GM12878 (cell line): ENCODE measurements at regions not wholly inside any gene's neighbourhood (a gene's known extent, or its start where the extent isn't known, plus 50 kb on each side); places are given as distances from the start of the nearest gene placed in this dataset.

Experiments
- ATAC-seq: fragments of 200-7000 bp; cut with Tn5 transposase; 3 replicates; pipeline ENCODE4 v1.9.1; 2020; ENCODE audit warnings: mild to moderate bottlenecking, moderate library complexity
- BruUV-seq: library from RNA; stranded (reverse); fragments of 400-500 nt; replicated peaks from 2 replicates; lab custom pipeline; 2021; lab: Mats Ljungman, UMichigan
- CTCF ChIA-PET: fragments of 300-600 bp; sonication (Branson Sonifier 250); formaldehyde crosslinking; extraction: SDS; loops from one replicate; lab custom pipeline; 2021; ENCODE audit warnings: inconsistent platforms; lab: Yijun Ruan, JAX
- POLR2A ChIA-PET: fragments of 350-600 bp; formaldehyde crosslinking; extraction: SDS; loops from one replicate; lab custom pipeline; 2021; ENCODE audit warnings: inconsistent platforms; lab: Charles Lee
- RAD21 ChIA-PET: fragments of 300-600 bp; sonication (Branson Sonifier 250); formaldehyde crosslinking; loops from one replicate; lab custom pipeline; 2023; ENCODE audit warnings: antibody characterized with exemption; ENCODE audit not compliant: unreplicated experiment; lab: Charles Lee
- SMC1A ChIA-PET: fragments of 300-600 bp; sonication (Branson Sonifier 250); formaldehyde crosslinking; loops from one replicate; lab custom pipeline; 2023; ENCODE audit not compliant: unreplicated experiment, uncharacterized antibody; lab: Charles Lee
- DNase-seq: peaks from one replicate; pipeline ENCODE4 v3.0.0-alpha.2; 2011; ENCODE audit warnings: low read depth, low spot score
- FAIRE-seq: peaks from 3 replicates; lab custom pipeline; 2011; peaks lifted over from hg19 to GRCh38; lab: Jason Lieb, UNC
- H2AFZ ChIP-seq: 2 replicates; pipeline ENCODE4 v1.6.0; 2011; ENCODE audit warnings: low read depth, low read length, control low read depth; ENCODE audit not compliant: control insufficient read depth
- H3K27ac ChIP-seq: 2 replicates; pipeline ENCODE4 v1.5.1; 2011; ENCODE audit warnings: control low read depth; ENCODE audit not compliant: control insufficient read depth, insufficient read depth
- H3K27me3 ChIP-seq, 2 experiments: replicated peaks in 1 of 2; 2 replicates each; pipeline versions ENCODE4 v1.6.0 to v1.6.1; 2011; ENCODE audit warnings: low read length in 1 of 2; ENCODE audit not compliant: control insufficient read depth in 2 of 2, insufficient read depth in 2 of 2
- H3K36me3 ChIP-seq, 2 experiments: 2 replicates each; pipeline ENCODE4 v1.5.1; 2011; ENCODE audit warnings: low read length in 1 of 2; ENCODE audit not compliant: control insufficient read depth in 2 of 2, insufficient read depth in 2 of 2
- H3K4me1 ChIP-seq: 2 replicates; pipeline ENCODE4 v1.6.1; 2011; ENCODE audit warnings: mild to moderate bottlenecking, low read length, moderate library complexity, mixed read lengths; ENCODE audit not compliant: control insufficient read depth, insufficient read depth
- H3K4me2 ChIP-seq: 2 replicates; pipeline ENCODE4 v1.6.0; 2011; ENCODE audit warnings: control low read depth; ENCODE audit not compliant: control insufficient read depth, insufficient read depth
- H3K4me3 ChIP-seq: fragments of 200-600 bp; sonication (generic); 2 replicates; pipeline ENCODE4 v1.5.1; 2016
- H3K79me2 ChIP-seq: 2 replicates; pipeline ENCODE4 v1.6.0; 2011; ENCODE audit warnings: low read length; ENCODE audit not compliant: control insufficient read depth, insufficient read depth
- H3K9ac ChIP-seq: 2 replicates; pipeline ENCODE4 v1.8.0; 2011; ENCODE audit warnings: low read length, control low read depth, mixed read lengths; ENCODE audit not compliant: control insufficient read depth, insufficient read depth
- H3K9me3 ChIP-seq: replicated peaks from 3 replicates; pipeline ENCODE4 v1.5.1; 2011; ENCODE audit warnings: mild to moderate bottlenecking, low read length; ENCODE audit not compliant: control insufficient read depth, insufficient read depth
- H4K20me1 ChIP-seq: 2 replicates; pipeline ENCODE4 v1.6.0; 2011; ENCODE audit not compliant: control insufficient read depth, insufficient read depth
- CBX5 ChIP-seq: sonication (generic); IDR thresholded peaks from 2 replicates; pipeline ENCODE4 v1.6.1; 2016; ENCODE audit warnings: low read depth, moderate library complexity, mild to moderate bottlenecking, inconsistent platforms
- EP300 ChIP-seq, 2 experiments: fragments of 150-350 bp in 1 of 2; IDR thresholded peaks; 2 replicates each; pipeline ENCODE4 v1.6.1; 2011 to 2012; ENCODE audit warnings: low read depth in 2 of 2, low read length in 2 of 2, borderline replicate concordance in 1 of 2, improper control_type of control experiment in 1 of 2, inconsistent platforms in 1 of 2; ENCODE audit not compliant: control insufficient read depth in 1 of 2
- HCFC1 ChIP-seq: fragments of 150-350 bp; IDR thresholded peaks from 2 replicates; pipeline ENCODE4 v1.6.1; 2014; ENCODE audit warnings: low read length
- IKZF2 ChIP-seq, 2 experiments: fragments of 450-650 bp; IDR thresholded peaks; 2 replicates each; pipeline ENCODE4 v1.6.1; 2017; ENCODE audit warnings: mild to moderate bottlenecking in 2 of 2, moderate library complexity in 2 of 2
- IRF4 ChIP-seq: IDR thresholded peaks from 2 replicates; pipeline ENCODE4 v1.6.1; 2011; ENCODE audit warnings: low read depth, low read length
- JUND ChIP-seq: IDR thresholded peaks from 2 replicates; pipeline ENCODE4 v1.6.1; 2012; ENCODE audit warnings: low read depth, mild to moderate bottlenecking, low read length, improper control_type of control experiment, moderate library complexity
- NFIC ChIP-seq: IDR thresholded peaks from 2 replicates; pipeline ENCODE4 v1.6.1; 2012; ENCODE audit warnings: low read depth, mild to moderate bottlenecking, inconsistent platforms, low read length, moderate library complexity
- NR2C2 ChIP-seq: IDR thresholded peaks from 2 replicates; pipeline ENCODE4 v1.6.1; 2011; ENCODE audit warnings: borderline replicate concordance, low read depth; ENCODE audit not compliant: control insufficient read depth, insufficient read length
- PAX8 ChIP-seq: fragments of 450-650 bp; IDR thresholded peaks from 2 replicates; pipeline ENCODE4 v1.6.1; 2017; ENCODE audit warnings: mild to moderate bottlenecking, moderate library complexity
- PML ChIP-seq: IDR thresholded peaks from 2 replicates; pipeline ENCODE4 v1.6.1; 2012; ENCODE audit warnings: low read length, inconsistent platforms
- RBBP5 ChIP-seq: fragments of 200-600 bp; sonication (generic); conservative IDR thresholded peaks from 2 replicates; pipeline ENCODE4 v1.6.1; 2016
- TCF3 ChIP-seq: IDR thresholded peaks from 2 replicates; pipeline ENCODE4 v1.6.1; 2012; ENCODE audit warnings: low read depth, mild to moderate bottlenecking, low read length, borderline replicate concordance; ENCODE audit not compliant: insufficient read depth
- USF1 ChIP-seq: IDR thresholded peaks from 2 replicates; pipeline ENCODE4 v1.6.1; 2011; ENCODE audit warnings: borderline replicate concordance, low read depth, mild to moderate bottlenecking, moderate library complexity, mixed read lengths, low read length; ENCODE audit not compliant: insufficient read depth; ENCODE audit errors: extremely low read length
- WRNIP1 ChIP-seq: IDR thresholded peaks from 2 replicates; pipeline ENCODE4 v1.6.1; 2011; ENCODE audit warnings: low read depth, low read length, improper control_type of control experiment, borderline replicate concordance
- WGBS: methylation state at CpG from one replicate; pipeline ENCODE4 v1.1.6; 2016; ENCODE audit warnings: low lambda C conversion rate; ENCODE audit not compliant: insufficient replicate concordance, insufficient coverage; ENCODE audit errors: missing lambda C conversion rate; 5-methylcytosine and 5-hydroxymethylcytosine counted together
- in situ Hi-C: fragments of 300-500 bp; cut with MboI; formaldehyde crosslinking; loops from 9 replicates; pipeline ENCODE4 v1.14.3; 2018; ENCODE audit warnings: mixed read lengths
- intact Hi-C: fragments of 100-400 bp; cut with micrococcal nuclease; formaldehyde crosslinking; loops from one replicate; pipeline ENCODE4 v1.14.2; 2022; ENCODE audit not compliant: unreplicated experiment
- TF ChIP-seq, protein P1 (sequence below): IDR thresholded peaks from 2 replicates; pipeline ENCODE4 v1.6.1; 2012; ENCODE audit warnings: improper control_type of control experiment, low read depth, low read length; ENCODE audit not compliant: insufficient replicate concordance
- TF ChIP-seq, protein P2 (sequence below): fragments of 450-650 bp; IDR thresholded peaks from 2 replicates; pipeline ENCODE4 v1.6.1; 2017; ENCODE audit warnings: mild to moderate bottlenecking
- TF ChIP-seq, protein P3 (sequence below): fragments of 450-650 bp; IDR thresholded peaks from 2 replicates; pipeline ENCODE4 v1.6.1; 2016; ENCODE audit warnings: mild to moderate bottlenecking

GRCh38 chr16:54467398-54467797 is 180.8 kb upstream of the IRX3 start:
- CTCF ChIA-PET: no interaction called here
- Histone ChIP-seq H3K79me2 (no peaks in the 10 kb centered on the region), H3K4me3 (no peak overlapping the region), H3K4me2 (no peak overlapping the region), H3K4me1 (no peaks in the 10 kb centered on the region), H3K9me3 (no peaks in the 10 kb centered on the region), H3K9ac (no peak overlapping the region), H3K27ac (no peak overlapping the region), H2AFZ (no peak overlapping the region), H4K20me1 (no peaks in the 10 kb centered on the region), H3K36me3 (no peaks in the 10 kb centered on the region), H3K27me3 (no peaks in the 10 kb centered on the region)
- DNase-seq (no peak), FAIRE-seq (no peak), ATAC-seq (no peak)
- intact Hi-C loops (no loop called here), in situ Hi-C loops (no loop called here)
- SMC1A ChIA-PET: no interaction called here
- POLR2A ChIA-PET: no interaction called here
- RAD21 ChIA-PET: no interaction called here
- BruUV-seq: no TSS peak
- 7% methylated on average over 2 of the region's 2 CpGs for WGBS
- TF ChIP-seq WRNIP1 (no peak), USF1 (no peak), IRF4 (no peak), NFIC (no peak), PAX8 (no peak), TCF3 (no peak), IKZF2 (IDR thresholded peaks at IDR 0.05) (no peak), PML (no peak), JUND (no peak), RBBP5 (no peak), HCFC1 (no peak), NR2C2 (no peak), EP300 (IDR thresholded peaks at IDR 0.05; ENCODE audit: borderline replicate concordance in 1 of 2, control insufficient read depth in 1 of 2, low read depth in 2 of 2, low read length in 2 of 2) (no peak), CBX5 (no peak)
- TF ChIP-seq, protein P1, sequence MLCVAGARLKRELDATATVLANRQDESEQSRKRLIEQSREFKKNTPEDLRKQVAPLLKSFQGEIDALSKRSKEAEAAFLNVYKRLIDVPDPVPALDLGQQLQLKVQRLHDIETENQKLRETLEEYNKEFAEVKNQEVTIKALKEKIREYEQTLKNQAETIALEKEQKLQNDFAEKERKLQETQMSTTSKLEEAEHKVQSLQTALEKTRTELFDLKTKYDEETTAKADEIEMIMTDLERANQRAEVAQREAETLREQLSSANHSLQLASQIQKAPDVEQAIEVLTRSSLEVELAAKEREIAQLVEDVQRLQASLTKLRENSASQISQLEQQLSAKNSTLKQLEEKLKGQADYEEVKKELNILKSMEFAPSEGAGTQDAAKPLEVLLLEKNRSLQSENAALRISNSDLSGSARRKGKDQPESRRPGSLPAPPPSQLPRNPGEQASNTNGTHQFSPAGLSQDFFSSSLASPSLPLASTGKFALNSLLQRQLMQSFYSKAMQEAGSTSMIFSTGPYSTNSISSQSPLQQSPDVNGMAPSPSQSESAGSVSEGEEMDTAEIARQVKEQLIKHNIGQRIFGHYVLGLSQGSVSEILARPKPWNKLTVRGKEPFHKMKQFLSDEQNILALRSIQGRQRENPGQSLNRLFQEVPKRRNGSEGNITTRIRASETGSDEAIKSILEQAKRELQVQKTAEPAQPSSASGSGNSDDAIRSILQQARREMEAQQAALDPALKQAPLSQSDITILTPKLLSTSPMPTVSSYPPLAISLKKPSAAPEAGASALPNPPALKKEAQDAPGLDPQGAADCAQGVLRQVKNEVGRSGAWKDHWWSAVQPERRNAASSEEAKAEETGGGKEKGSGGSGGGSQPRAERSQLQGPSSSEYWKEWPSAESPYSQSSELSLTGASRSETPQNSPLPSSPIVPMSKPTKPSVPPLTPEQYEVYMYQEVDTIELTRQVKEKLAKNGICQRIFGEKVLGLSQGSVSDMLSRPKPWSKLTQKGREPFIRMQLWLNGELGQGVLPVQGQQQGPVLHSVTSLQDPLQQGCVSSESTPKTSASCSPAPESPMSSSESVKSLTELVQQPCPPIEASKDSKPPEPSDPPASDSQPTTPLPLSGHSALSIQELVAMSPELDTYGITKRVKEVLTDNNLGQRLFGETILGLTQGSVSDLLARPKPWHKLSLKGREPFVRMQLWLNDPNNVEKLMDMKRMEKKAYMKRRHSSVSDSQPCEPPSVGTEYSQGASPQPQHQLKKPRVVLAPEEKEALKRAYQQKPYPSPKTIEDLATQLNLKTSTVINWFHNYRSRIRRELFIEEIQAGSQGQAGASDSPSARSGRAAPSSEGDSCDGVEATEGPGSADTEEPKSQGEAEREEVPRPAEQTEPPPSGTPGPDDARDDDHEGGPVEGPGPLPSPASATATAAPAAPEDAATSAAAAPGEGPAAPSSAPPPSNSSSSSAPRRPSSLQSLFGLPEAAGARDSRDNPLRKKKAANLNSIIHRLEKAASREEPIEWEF: no peak
- TF ChIP-seq, protein P2, sequence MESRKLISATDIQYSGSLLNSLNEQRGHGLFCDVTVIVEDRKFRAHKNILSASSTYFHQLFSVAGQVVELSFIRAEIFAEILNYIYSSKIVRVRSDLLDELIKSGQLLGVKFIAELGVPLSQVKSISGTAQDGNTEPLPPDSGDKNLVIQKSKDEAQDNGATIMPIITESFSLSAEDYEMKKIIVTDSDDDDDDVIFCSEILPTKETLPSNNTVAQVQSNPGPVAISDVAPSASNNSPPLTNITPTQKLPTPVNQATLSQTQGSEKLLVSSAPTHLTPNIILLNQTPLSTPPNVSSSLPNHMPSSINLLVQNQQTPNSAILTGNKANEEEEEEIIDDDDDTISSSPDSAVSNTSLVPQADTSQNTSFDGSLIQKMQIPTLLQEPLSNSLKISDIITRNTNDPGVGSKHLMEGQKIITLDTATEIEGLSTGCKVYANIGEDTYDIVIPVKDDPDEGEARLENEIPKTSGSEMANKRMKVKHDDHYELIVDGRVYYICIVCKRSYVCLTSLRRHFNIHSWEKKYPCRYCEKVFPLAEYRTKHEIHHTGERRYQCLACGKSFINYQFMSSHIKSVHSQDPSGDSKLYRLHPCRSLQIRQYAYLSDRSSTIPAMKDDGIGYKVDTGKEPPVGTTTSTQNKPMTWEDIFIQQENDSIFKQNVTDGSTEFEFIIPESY: no peak
- TF ChIP-seq, protein P3, sequence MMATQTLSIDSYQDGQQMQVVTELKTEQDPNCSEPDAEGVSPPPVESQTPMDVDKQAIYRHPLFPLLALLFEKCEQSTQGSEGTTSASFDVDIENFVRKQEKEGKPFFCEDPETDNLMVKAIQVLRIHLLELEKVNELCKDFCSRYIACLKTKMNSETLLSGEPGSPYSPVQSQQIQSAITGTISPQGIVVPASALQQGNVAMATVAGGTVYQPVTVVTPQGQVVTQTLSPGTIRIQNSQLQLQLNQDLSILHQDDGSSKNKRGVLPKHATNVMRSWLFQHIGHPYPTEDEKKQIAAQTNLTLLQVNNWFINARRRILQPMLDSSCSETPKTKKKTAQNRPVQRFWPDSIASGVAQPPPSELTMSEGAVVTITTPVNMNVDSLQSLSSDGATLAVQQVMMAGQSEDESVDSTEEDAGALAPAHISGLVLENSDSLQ: no peak
